GM12892 (cell line): ENCODE measurements at regions not wholly inside any gene's neighbourhood (a gene's known extent, or its start where the extent isn't known, plus 50 kb on each side); places are given as distances from the start of the nearest gene placed in this dataset.

ENCODE experiments used
- POLR2A ChIP-seq: IDR thresholded peaks from 2 replicates; pipeline ENCODE4 v1.6.1; 2011; ENCODE audit warnings: low read depth, low read length, control low read depth
- TAF1 ChIP-seq: IDR thresholded peaks from 2 replicates; pipeline ENCODE4 v1.6.1; 2011; ENCODE audit warnings: low read depth, mild to moderate bottlenecking, control low read depth, low read length, borderline replicate concordance

GRCh38 chr2:120812866-120813265 is 77.2 kb downstream of the GLI2 start:
- no peak for TF ChIP-seq POLR2A
- TF ChIP-seq TAF1, result no peak
